HEK293 (cell line): ENCODE measurements at regions not wholly inside any gene's neighbourhood (a gene's known extent, or its start where the extent isn't known, plus 50 kb on each side); places are given as distances from the start of the nearest gene placed in this dataset.

Experiments
- CTCF ChIA-PET: fragments of 350-600 bp; formaldehyde crosslinking; extraction: SDS; loops from one replicate; lab custom pipeline; 2021; ENCODE audit warnings: antibody characterized with exemption; lab: Yijun Ruan, JAX
- POLR2A ChIA-PET: fragments of 300-600 bp; formaldehyde crosslinking; extraction: SDS; loops from one replicate; lab custom pipeline; 2020; ENCODE audit warnings: antibody characterized with exemption, inconsistent platforms; lab: Yijun Ruan, JAX
- H3K27ac ChIP-seq: fragments of 200-500 bp; sonication (Bioruptor generic); 2 replicates; pipeline ENCODE4 v1.5.1; 2014; ENCODE audit warnings: low read depth, low read length, control low read depth, inconsistent platforms; ENCODE audit errors: extremely low read depth
- H3K36me3 ChIP-seq, 2 experiments: fragments of 200-500 bp in 1 of 2; sonication (Bioruptor generic) in 1 of 2; 1 replicate in 1 of 2; 2 replicates in 1 of 2; pipeline ENCODE4 v1.5.1; 2014 to 2017; ENCODE audit warnings: inconsistent platforms in 2 of 2, low read length in 2 of 2; ENCODE audit not compliant: control insufficient read depth in 2 of 2, insufficient read depth in 1 of 2
- H3K4me1 ChIP-seq: fragments of 200-500 bp; sonication (Bioruptor generic); 2 replicates; pipeline ENCODE4 v1.5.1; 2014; ENCODE audit warnings: mild to moderate bottlenecking, low read length, inconsistent platforms; ENCODE audit not compliant: control insufficient read depth, insufficient read depth
- H3K4me3 ChIP-seq: 2 replicates; pipeline ENCODE4 v1.5.1; 2011; ENCODE audit warnings: low read depth, mild to moderate bottlenecking, control low read depth, low read length, moderate library complexity
- H3K9me3 ChIP-seq: fragments of 200-500 bp; sonication (Bioruptor generic); 2 replicates; pipeline ENCODE4 v1.5.1; 2014; ENCODE audit warnings: low read depth, low read length, inconsistent platforms; ENCODE audit not compliant: control insufficient read depth, insufficient read depth
- BCL11B ChIP-seq: fragments of 450-650 bp; formaldehyde crosslinking; IDR thresholded peaks from 2 replicates; pipeline ENCODE4 v1.5.1; 2016; ENCODE audit warnings: low read depth, missing biosample characterization, missing genetic modification characterization
- GLIS2 ChIP-seq: fragments of 450-650 bp; formaldehyde crosslinking; IDR thresholded peaks from 2 replicates; pipeline ENCODE4 v1.5.1; 2016; ENCODE audit warnings: missing biosample characterization, missing genetic modification characterization
- KLF10 ChIP-seq: fragments of 450-650 bp; IDR thresholded peaks from 2 replicates; pipeline ENCODE4 v1.5.1; 2018; ENCODE audit warnings: missing biosample characterization, mild to moderate bottlenecking, missing genetic modification characterization
- OVOL3 ChIP-seq: fragments of 450-650 bp; formaldehyde crosslinking; IDR thresholded peaks from 2 replicates; pipeline ENCODE4 v1.5.1; 2016; ENCODE audit warnings: missing biosample characterization, missing genetic modification characterization
- RBAK ChIP-seq: fragments of 450-650 bp; formaldehyde crosslinking; IDR thresholded peaks from 2 replicates; pipeline ENCODE4 v1.5.1; 2016; ENCODE audit warnings: missing biosample characterization, missing genetic modification characterization
- REST ChIP-seq: fragments of 450-650 bp; formaldehyde crosslinking; IDR thresholded peaks from 2 replicates; pipeline ENCODE4 v1.5.1; 2016; ENCODE audit warnings: missing biosample characterization, missing genetic modification characterization
- ZFP41 ChIP-seq: fragments of 450-650 bp; formaldehyde crosslinking; IDR thresholded peaks from 2 replicates; pipeline ENCODE4 v1.5.1; 2016; ENCODE audit warnings: missing biosample characterization, missing genetic modification characterization, borderline replicate concordance
- ZIC2 ChIP-seq: fragments of 450-650 bp; formaldehyde crosslinking; IDR thresholded peaks from 2 replicates; pipeline ENCODE4 v1.5.1; 2016; ENCODE audit warnings: missing biosample characterization, missing genetic modification characterization
- ZNF114 ChIP-seq: fragments of 450-650 bp; formaldehyde crosslinking; IDR thresholded peaks from 2 replicates; pipeline ENCODE4 v1.5.0; 2017; ENCODE audit warnings: missing biosample characterization, missing genetic modification characterization
- ZNF132 ChIP-seq: fragments of 450-650 bp; formaldehyde crosslinking; IDR thresholded peaks from 2 replicates; pipeline ENCODE4 v1.5.1; 2017; ENCODE audit warnings: missing biosample characterization, missing genetic modification characterization, borderline replicate concordance
- ZNF155 ChIP-seq: fragments of 450-650 bp; formaldehyde crosslinking; IDR thresholded peaks from 2 replicates; pipeline ENCODE4 v1.5.1; 2016; ENCODE audit warnings: missing biosample characterization, missing genetic modification characterization
- ZNF175 ChIP-seq: fragments of 450-650 bp; formaldehyde crosslinking; IDR thresholded peaks from 2 replicates; pipeline ENCODE4 v1.5.1; 2016; ENCODE audit warnings: missing biosample characterization, missing genetic modification characterization
- ZNF19 ChIP-seq: fragments of 450-650 bp; formaldehyde crosslinking; IDR thresholded peaks from 2 replicates; pipeline ENCODE4; 2016; ENCODE audit warnings: missing biosample characterization, missing genetic modification characterization, low read depth
- ZNF211 ChIP-seq: fragments of 450-650 bp; formaldehyde crosslinking; IDR thresholded peaks from 2 replicates; pipeline ENCODE4 v1.5.1; 2016; ENCODE audit warnings: low read depth, missing biosample characterization, missing genetic modification characterization
- ZNF248 ChIP-seq: fragments of 450-650 bp; formaldehyde crosslinking; IDR thresholded peaks from 2 replicates; pipeline ENCODE4 v1.5.1; 2017; ENCODE audit warnings: missing biosample characterization, missing genetic modification characterization
- ZNF354C ChIP-seq: fragments of 450-650 bp; formaldehyde crosslinking; IDR thresholded peaks from 2 replicates; pipeline ENCODE4 v1.5.1; 2016; ENCODE audit warnings: missing biosample characterization, missing genetic modification characterization, low read depth, borderline replicate concordance
- ZNF366 ChIP-seq: fragments of 450-650 bp; formaldehyde crosslinking; conservative IDR thresholded peaks from 2 replicates; pipeline ENCODE4 v1.5.1; 2016; ENCODE audit warnings: missing biosample characterization, missing genetic modification characterization
- ZNF37A ChIP-seq: fragments of 450-650 bp; IDR thresholded peaks from 2 replicates; pipeline ENCODE4 v1.5.1; 2018; ENCODE audit warnings: missing biosample characterization, missing genetic modification characterization
- ZNF510 ChIP-seq: fragments of 450-650 bp; formaldehyde crosslinking; IDR thresholded peaks from 2 replicates; pipeline ENCODE4 v1.5.1; 2018; ENCODE audit warnings: mild to moderate bottlenecking, missing genetic modification characterization, missing biosample characterization; ENCODE audit not compliant: insufficient replicate concordance
- ZNF529 ChIP-seq: fragments of 450-650 bp; formaldehyde crosslinking; IDR thresholded peaks from 2 replicates; pipeline ENCODE4 v1.5.1; 2017; ENCODE audit warnings: missing genetic modification characterization, missing biosample characterization; ENCODE audit not compliant: insufficient replicate concordance
- ZNF530 ChIP-seq: fragments of 450-650 bp; formaldehyde crosslinking; IDR thresholded peaks from 2 replicates; pipeline ENCODE4 v1.5.1; 2016; ENCODE audit warnings: low read depth, missing biosample characterization, missing genetic modification characterization
- ZNF549 ChIP-seq: fragments of 450-650 bp; IDR thresholded peaks from 2 replicates; pipeline ENCODE4 v1.5.1; 2018; ENCODE audit warnings: missing biosample characterization, missing genetic modification characterization, mild to moderate bottlenecking, inconsistent platforms, moderate library complexity
- ZNF555 ChIP-seq: fragments of 450-650 bp; formaldehyde crosslinking; conservative IDR thresholded peaks from 2 replicates; pipeline ENCODE4 v1.5.1; 2017; ENCODE audit warnings: missing biosample characterization, mild to moderate bottlenecking, missing genetic modification characterization, inconsistent platforms
- ZNF624 ChIP-seq: fragments of 450-650 bp; formaldehyde crosslinking; IDR thresholded peaks from 2 replicates; pipeline ENCODE4 v1.5.1; 2017; ENCODE audit warnings: missing biosample characterization, missing genetic modification characterization
- ZNF792 ChIP-seq: fragments of 450-650 bp; formaldehyde crosslinking; IDR thresholded peaks from 2 replicates; pipeline ENCODE4 v1.5.1; 2016; ENCODE audit warnings: missing biosample characterization, missing genetic modification characterization
- ZNF837 ChIP-seq: fragments of 450-650 bp; formaldehyde crosslinking; IDR thresholded peaks from 2 replicates; pipeline ENCODE4 v1.5.1; 2016; ENCODE audit warnings: missing biosample characterization, missing genetic modification characterization
- ZNF843 ChIP-seq: fragments of 450-650 bp; formaldehyde crosslinking; IDR thresholded peaks from 2 replicates; pipeline ENCODE4 v1.5.1; 2016; ENCODE audit warnings: missing biosample characterization, missing genetic modification characterization
- TF ChIP-seq, protein P1 (sequence below): fragments of 450-650 bp; formaldehyde crosslinking; IDR thresholded peaks from 2 replicates; pipeline ENCODE4 v1.5.1; 2016; ENCODE audit warnings: missing biosample characterization, missing genetic modification characterization
- TF ChIP-seq, protein P2 (sequence below): fragments of 450-650 bp; formaldehyde crosslinking; optimal IDR thresholded peaks from 2 replicates; pipeline ENCODE3; 2016; ENCODE audit warnings: missing biosample characterization, mild to moderate bottlenecking, missing genetic modification characterization

- Histone ChIP-seq H3K4me3 (no peak overlapping the region), H3K27ac (no peak overlapping the region), H3K9me3 (no peaks in the 10 kb centered on the region), H3K36me3 (no peaks in the 10 kb centered on the region), H3K4me1 (no peaks in the 10 kb centered on the region)
- ChIA-PET CTCF (no interaction called here), POLR2A (no interaction called here)
- TF ChIP-seq ZNF555 (tag by site-specific recombination): no peak
- no peak for TF ChIP-seq REST (tag by site-specific recombination)
- no peak for TF ChIP-seq ZNF510 (tag by site-specific recombination)
- no peak for TF ChIP-seq RBAK (tag by site-specific recombination)
- TF ChIP-seq ZIC2: no peak
- no peak for TF ChIP-seq ZNF792 (tag by site-specific recombination)
- TF ChIP-seq ZNF366 (tag by site-specific recombination): no peak
- no peak for TF ChIP-seq ZNF114 (tag by site-specific recombination)
- TF ChIP-seq ZNF549 (tag by site-specific recombination): no peak
- no peak for TF ChIP-seq ZNF837
- TF ChIP-seq ZNF19: no peak
- TF ChIP-seq ZNF354C: no peak
- TF ChIP-seq ZNF37A: no peak
- TF ChIP-seq GLIS2 (tag by site-specific recombination): no peak
Observed at GRCh38 chr14:30251557-30252100, 307.3 kb upstream of the G2E3 start.

DNA sequence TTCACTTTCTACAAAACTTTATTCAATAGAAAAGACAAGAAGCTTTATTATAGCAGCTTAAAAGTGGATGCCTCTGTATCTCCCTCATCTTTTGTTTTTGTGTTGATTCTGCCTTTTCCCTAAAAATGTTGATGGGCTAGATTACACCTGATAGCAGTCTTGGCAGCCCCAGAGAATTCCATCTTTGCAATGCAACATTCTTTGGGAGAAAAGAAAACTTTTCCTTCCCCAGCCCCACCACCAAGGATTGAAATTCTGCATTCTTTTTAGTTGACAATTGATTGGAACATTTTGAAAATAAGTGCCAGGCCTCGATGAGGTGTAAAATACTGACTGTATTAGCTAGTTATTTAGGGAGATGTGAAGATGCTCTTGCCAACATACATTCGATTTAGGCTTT lies 306.8 kb upstream of the G2E3 start:
- Histone ChIP-seq H3K4me1 (no peaks in the 10 kb centered on the region), H3K36me3 (no peaks in the 10 kb centered on the region), H3K9me3 (no peaks in the 10 kb centered on the region), H3K27ac (no peak overlapping the region), H3K4me3 (no peak overlapping the region)
- TF ChIP-seq, protein P1, sequence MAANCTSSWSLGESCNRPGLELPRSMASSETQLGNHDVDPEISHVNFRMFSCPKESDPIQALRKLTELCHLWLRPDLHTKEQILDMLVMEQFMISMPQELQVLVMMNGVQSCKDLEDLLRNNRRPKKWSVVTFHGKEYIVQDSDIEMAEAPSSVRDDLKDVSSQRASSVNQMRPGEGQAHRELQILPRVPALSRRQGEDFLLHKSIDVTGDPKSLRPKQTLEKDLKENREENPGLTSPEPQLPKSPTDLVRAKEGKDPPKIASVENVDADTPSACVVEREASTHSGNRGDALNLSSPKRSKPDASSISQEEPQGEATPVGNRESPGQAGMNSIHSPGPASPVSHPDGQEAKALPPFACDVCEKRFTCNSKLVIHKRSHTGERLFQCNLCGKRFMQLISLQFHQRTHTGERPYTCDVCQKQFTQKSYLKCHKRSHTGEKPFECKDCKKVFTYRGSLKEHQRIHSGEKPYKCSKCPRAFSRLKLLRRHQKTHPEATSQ (tag by site-specific recombination): no peak
- TF ChIP-seq ZNF155 (tag by site-specific recombination) (no peak), ZFP41 (tag by site-specific recombination) (no peak), KLF10 (tag by site-specific recombination) (no peak), ZNF211 (tag by site-specific recombination) (no peak), ZNF132 (tag by site-specific recombination) (no peak), ZNF624 (tag by site-specific recombination) (no peak), ZNF843 (tag by site-specific recombination) (no peak), ZNF175 (tag by site-specific recombination) (no peak), RBAK (tag by site-specific recombination) (no peak), BCL11B (no peak), OVOL3 (no peak), ZNF530 (no peak), ZNF248 (no peak), ZNF529 (tag by site-specific recombination) (no peak)
- TF ChIP-seq, protein P2, sequence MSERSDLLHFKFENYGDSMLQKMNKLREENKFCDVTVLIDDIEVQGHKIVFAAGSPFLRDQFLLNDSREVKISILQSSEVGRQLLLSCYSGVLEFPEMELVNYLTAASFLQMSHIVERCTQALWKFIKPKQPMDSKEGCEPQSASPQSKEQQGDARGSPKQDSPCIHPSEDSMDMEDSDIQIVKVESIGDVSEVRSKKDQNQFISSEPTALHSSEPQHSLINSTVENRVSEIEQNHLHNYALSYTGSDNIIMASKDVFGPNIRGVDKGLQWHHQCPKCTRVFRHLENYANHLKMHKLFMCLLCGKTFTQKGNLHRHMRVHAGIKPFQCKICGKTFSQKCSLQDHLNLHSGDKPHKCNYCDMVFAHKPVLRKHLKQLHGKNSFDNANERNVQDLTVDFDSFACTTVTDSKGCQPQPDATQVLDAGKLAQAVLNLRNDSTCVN (tag by site-specific recombination): no peak
- POLR2A ChIA-PET: no interaction called here
- CTCF ChIA-PET: no interaction called here
